Astrocyte (in vitro differentiated cells and primary cell): ENCODE measurements at regions not wholly inside any gene's neighbourhood (a gene's known extent, or its start where the extent isn't known, plus 50 kb on each side); places are given as distances from the start of the nearest gene placed in this dataset.

ENCODE experiments used
- EZH2 ChIP-seq: IDR thresholded peaks from 2 replicates; pipeline ENCODE4 v1.6.1; 2012; ENCODE audit warnings: mild to moderate bottlenecking, low read length, inconsistent platforms; ENCODE audit not compliant: insufficient read depth
- TF ChIP-seq, protein P1 (sequence below): IDR thresholded peaks from 2 replicates; pipeline ENCODE4 v1.5.1; 2011; ENCODE audit warnings: low read depth, mild to moderate bottlenecking, inconsistent platforms, low read length, moderate library complexity; ENCODE audit not compliant: insufficient read depth

DNA sequence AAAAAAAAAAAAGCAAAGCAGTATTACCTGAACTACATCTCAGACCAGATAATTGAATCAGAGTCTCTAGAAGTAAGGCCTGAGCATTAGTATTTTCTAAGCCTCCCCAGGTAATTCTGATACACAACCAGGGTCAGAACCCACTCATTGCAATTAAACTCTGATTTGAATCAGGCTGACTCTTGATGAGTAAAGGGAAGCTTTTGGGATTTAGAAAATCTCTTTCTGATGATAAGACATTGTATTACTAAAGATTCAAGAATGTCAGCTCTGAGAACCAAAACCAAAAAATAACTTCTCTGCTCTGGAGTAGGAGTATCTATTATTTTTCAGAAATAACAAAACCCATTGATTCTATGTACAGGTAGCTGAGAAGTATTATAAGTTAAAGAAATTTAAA, 100.1 kb upstream of the COL21A1 start:
- TF ChIP-seq, protein P1, sequence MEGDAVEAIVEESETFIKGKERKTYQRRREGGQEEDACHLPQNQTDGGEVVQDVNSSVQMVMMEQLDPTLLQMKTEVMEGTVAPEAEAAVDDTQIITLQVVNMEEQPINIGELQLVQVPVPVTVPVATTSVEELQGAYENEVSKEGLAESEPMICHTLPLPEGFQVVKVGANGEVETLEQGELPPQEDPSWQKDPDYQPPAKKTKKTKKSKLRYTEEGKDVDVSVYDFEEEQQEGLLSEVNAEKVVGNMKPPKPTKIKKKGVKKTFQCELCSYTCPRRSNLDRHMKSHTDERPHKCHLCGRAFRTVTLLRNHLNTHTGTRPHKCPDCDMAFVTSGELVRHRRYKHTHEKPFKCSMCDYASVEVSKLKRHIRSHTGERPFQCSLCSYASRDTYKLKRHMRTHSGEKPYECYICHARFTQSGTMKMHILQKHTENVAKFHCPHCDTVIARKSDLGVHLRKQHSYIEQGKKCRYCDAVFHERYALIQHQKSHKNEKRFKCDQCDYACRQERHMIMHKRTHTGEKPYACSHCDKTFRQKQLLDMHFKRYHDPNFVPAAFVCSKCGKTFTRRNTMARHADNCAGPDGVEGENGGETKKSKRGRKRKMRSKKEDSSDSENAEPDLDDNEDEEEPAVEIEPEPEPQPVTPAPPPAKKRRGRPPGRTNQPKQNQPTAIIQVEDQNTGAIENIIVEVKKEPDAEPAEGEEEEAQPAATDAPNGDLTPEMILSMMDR: no peak
- TF ChIP-seq EZH2: no peak
